HG02571 (cell line): ENCODE measurements at regions not wholly inside any gene's neighbourhood (a gene's known extent, or its start where the extent isn't known, plus 50 kb on each side); places are given as distances from the start of the nearest gene placed in this dataset.

Source experiments
- ATAC-seq: cut with Tn5 transposase; IDR thresholded peaks from one replicate; pipeline ENCODE4 v1.9.1; 2021; ENCODE audit warnings: mild to moderate bottlenecking, moderate library complexity; ENCODE audit not compliant: unreplicated experiment

- ATAC-seq, result no peak
These were observed 144.9 kb downstream of the SH3BGRL2 start for GRCh38 chr6:79776076-79776475.

GRCh38 chr6:79775222-79775621 is 144.1 kb downstream of the SH3BGRL2 start:
- no peak for ATAC-seq

GRCh38 chr6:79764747-79765146 is 133.6 kb downstream of the SH3BGRL2 start:
- no peak for ATAC-seq

GRCh38 chr6:79763301-79763700 is 132.2 kb downstream of the SH3BGRL2 start:
- no peak for ATAC-seq

- no peak for ATAC-seq
These were observed 131.2 kb downstream of the SH3BGRL2 start for GRCh38 chr6:79762370-79762769.

GRCh38 chr6:79756496-79756895 is 125.4 kb downstream of the SH3BGRL2 start:
- no peak for ATAC-seq

GRCh38 chr6:79755967-79756366 is 124.8 kb downstream of the SH3BGRL2 start:
- ATAC-seq, result no peak
